WTC11 (cell line): ENCODE measurements at regions not wholly inside any gene's neighbourhood (a gene's known extent, or its start where the extent isn't known, plus 50 kb on each side); places are given as distances from the start of the nearest gene placed in this dataset.

Experiments used
- ATAC-seq: fragments of 200-7000 bp; cut with Tn5 transposase; 2 replicates; pipeline ENCODE4 v1.10.0; 2021; ENCODE audit warnings: mild to moderate bottlenecking, moderate library complexity
- CTCF ChIA-PET: fragments of 300-600 bp; sonication (Branson Sonifier 250); formaldehyde crosslinking; loops from one replicate; lab custom pipeline; 2021; ENCODE audit warnings: antibody characterized with exemption; lab: Charles Lee
- POLR2A ChIA-PET: fragments of 350-600 bp; sonication (Branson Sonifier 250); formaldehyde crosslinking; loops from one replicate; lab custom pipeline; 2021; ENCODE audit warnings: antibody characterized with exemption; lab: Charles Lee
- DNase-seq: peaks from one replicate; pipeline ENCODE4 v3.0.0; 2021; ENCODE audit warnings: low spot score
- H3K27ac Mint-ChIP-seq: 2 replicates; pipeline ENCODE4 v1.8.0; 2021; ENCODE audit warnings: mixed read lengths
- H3K27me3 Mint-ChIP-seq: 2 replicates; pipeline ENCODE4 v1.8.0; 2021; ENCODE audit warnings: low read depth, mild to moderate bottlenecking, moderate library complexity, mixed read lengths
- H3K36me3 Mint-ChIP-seq: 2 replicates; pipeline ENCODE4 v1.8.0; 2021; ENCODE audit warnings: mixed read lengths
- H3K4me1 Mint-ChIP-seq: 2 replicates; pipeline ENCODE4 v1.8.0; 2022; ENCODE audit warnings: mixed read lengths
- H3K4me3 Mint-ChIP-seq: 2 replicates; pipeline ENCODE4 v1.8.0; 2021; ENCODE audit warnings: mild to moderate bottlenecking, moderate library complexity, mixed read lengths
- H3K9me3 Mint-ChIP-seq: 2 replicates; pipeline ENCODE4 v1.8.0; 2021; ENCODE audit warnings: mixed read lengths
- ARID4B ChIP-seq: sonication (generic); formaldehyde crosslinking; IDR thresholded peaks from 2 replicates; pipeline ENCODE4 v1.8.0; 2023; ENCODE audit warnings: missing genetic modification reagents, mild to moderate bottlenecking, borderline replicate concordance
- ATF2 ChIP-seq: sonication (generic); formaldehyde crosslinking; IDR thresholded peaks from 2 replicates; pipeline ENCODE4 v1.8.1; 2022; ENCODE audit warnings: low read depth, missing genetic modification reagents, borderline replicate concordance
- ELF4 ChIP-seq: sonication (generic); formaldehyde crosslinking; IDR thresholded peaks from 2 replicates; pipeline ENCODE4 v1.8.1; 2022; ENCODE audit warnings: low read depth, mild to moderate bottlenecking, moderate library complexity, missing genetic modification reagents
- FOXP4 ChIP-seq: sonication (generic); formaldehyde crosslinking; IDR thresholded peaks from 2 replicates; pipeline ENCODE4 v1.8.0; 2022; ENCODE audit warnings: mild to moderate bottlenecking, missing genetic modification reagents
- KAT7 ChIP-seq: sonication (generic); formaldehyde crosslinking; IDR thresholded peaks from 2 replicates; pipeline ENCODE4 v1.8.1; 2023; ENCODE audit warnings: missing genetic modification reagents, mild to moderate bottlenecking, borderline replicate concordance
- MAX ChIP-seq: sonication (generic); formaldehyde crosslinking; IDR thresholded peaks from 2 replicates; pipeline ENCODE4 v1.8.0; 2022; ENCODE audit warnings: mild to moderate bottlenecking, missing genetic modification reagents
- SOX15 ChIP-seq: fragments of 250-450 bp; sonication (Bioruptor Pico); IDR thresholded peaks from 2 replicates; pipeline ENCODE4 v1.9.0; 2021; ENCODE audit warnings: mild to moderate bottlenecking
- TCF7 ChIP-seq: sonication (generic); formaldehyde crosslinking; IDR thresholded peaks from 2 replicates; pipeline ENCODE4 v1.8.0; 2022; ENCODE audit warnings: mild to moderate bottlenecking, low read depth, missing genetic modification reagents, moderate library complexity
- USF1 ChIP-seq: sonication (generic); formaldehyde crosslinking; IDR thresholded peaks from 2 replicates; pipeline ENCODE4 v1.8.0; 2022; ENCODE audit warnings: mild to moderate bottlenecking, missing genetic modification reagents
- USF2 ChIP-seq: sonication (generic); formaldehyde crosslinking; IDR thresholded peaks from 2 replicates; pipeline ENCODE4 v1.8.1; 2023; ENCODE audit warnings: mild to moderate bottlenecking, missing genetic modification reagents, moderate library complexity
- ZNF416 ChIP-seq: fragments of 250-450 bp; sonication (Bioruptor Pico); IDR thresholded peaks from 2 replicates; pipeline ENCODE4 v1.9.0; 2021; ENCODE audit warnings: mild to moderate bottlenecking, inconsistent platforms

- no peak for TF ChIP-seq FOXP4 (CRISPR knock-in tag)
- TF ChIP-seq ELF4 (CRISPR knock-in tag) = no peak
- no peak for TF ChIP-seq KAT7 (CRISPR knock-in tag)
- no peak for TF ChIP-seq ZNF416 (CRISPR knock-in tag)
- TF ChIP-seq ARID4B (CRISPR knock-in tag) = no peak
- TF ChIP-seq MAX (CRISPR knock-in tag) = no peak
- TF ChIP-seq ATF2 = no peak
- no peak for TF ChIP-seq TCF7 (CRISPR knock-in tag)
- TF ChIP-seq USF1 = no peak
- no peak for TF ChIP-seq SOX15 (CRISPR knock-in tag)
- TF ChIP-seq USF2 (CRISPR knock-in tag) = no peak
Observed at GRCh38 chr1:4091996-4092395, 191.9 kb upstream of the C1orf174 start (continued).

GRCh38 chr1:4093856-4094565 is 193.9 kb upstream of the C1orf174 start:
- peaks cover 74% of the 10 kb centered on the region for H3K9me3 Mint-ChIP-seq
- TF ChIP-seq USF2 (CRISPR knock-in tag) = no peak
- POLR2A ChIA-PET = no interaction called here
- no peaks in the 10 kb centered on the region for H3K4me1 Mint-ChIP-seq
- DNase-seq = no peak
- H3K27ac Mint-ChIP-seq = no peak overlapping the region
- H3K36me3 Mint-ChIP-seq = peaks cover 70% of the 10 kb centered on the region
- CTCF ChIA-PET = no interaction called here
- peaks cover 21% of the 10 kb centered on the region for H3K27me3 Mint-ChIP-seq
- no peak for ATAC-seq
- H3K4me3 Mint-ChIP-seq = no peak overlapping the region
